ENCODE measurements at regions not wholly inside any gene's neighbourhood (a gene's known extent, or its start where the extent isn't known, plus 50 kb on each side); places are given as distances from the start of the nearest gene placed in this dataset.

GRCh38 chr2:89819809-89820208 lies 1128.3 kb downstream of the RPIA start:
- H3K4me3 ChIP-seq (ENCODE audit: low read length): no peak overlapping the region
- no peaks in the 10 kb centered on the region for H3F3A ChIP-seq (ENCODE audit: insufficient read depth, low read length, poor library complexity, severe bottlenecking)
- H4K20me1 ChIP-seq (ENCODE audit: insufficient read depth): no peaks in the 10 kb centered on the region
- H3K9ac ChIP-seq (ENCODE audit: low read length): no peak overlapping the region
- no peak overlapping the region for H3K4me2 ChIP-seq (ENCODE audit: low read length)
- TF ChIP-seq EP300 (conservative IDR thresholded peaks at IDR 0.05; ENCODE audit: poor library complexity, severe bottlenecking): no peak
- TF ChIP-seq TAF1 (IDR thresholded peaks at IDR 0.05; ENCODE audit: low read depth): no peak
- TF ChIP-seq CTCF (IDR thresholded peaks at IDR 0.05; ENCODE audit: poor library complexity, severe bottlenecking): no peak
- TF ChIP-seq EZH2 (IDR thresholded peaks at IDR 0.05; ENCODE audit: borderline replicate concordance, insufficient read depth, low read length, poor library complexity, severe bottlenecking): no peak
- no peak for TF ChIP-seq POLR2AphosphoS5 (IDR thresholded peaks at IDR 0.05)
- TF ChIP-seq REST (IDR thresholded peaks at IDR 0.05; ENCODE audit: borderline replicate concordance): no peak
- no peak for TF ChIP-seq SMC3 (conservative IDR thresholded peaks at IDR 0.05; ENCODE audit: poor library complexity)
- no peak for TF ChIP-seq MXI1 (conservative IDR thresholded peaks at IDR 0.05; ENCODE audit: poor library complexity, severe bottlenecking)
- no peak for TF ChIP-seq RAD21 (conservative IDR thresholded peaks at IDR 0.05)
- H2AFZ ChIP-seq (ENCODE audit: low read depth, low read length): no peak overlapping the region
- peaks cover 56% of the 10 kb centered on the region for H3K9me3 ChIP-seq (ENCODE audit: low read length)
- no peaks in the 10 kb centered on the region for H3K9me2 ChIP-seq (ENCODE audit: insufficient read depth, low read length)
- no peak overlapping the region for H3K27ac ChIP-seq (ENCODE audit: low read length)
- no peaks in the 10 kb centered on the region for H3K79me2 ChIP-seq (replicated peaks; ENCODE audit: insufficient read depth, low read length)
- H3K27me3 ChIP-seq (ENCODE audit: insufficient read depth, low read depth, low read length): no peaks in the 10 kb centered on the region
- no peaks in the 10 kb centered on the region for H3K36me3 ChIP-seq (ENCODE audit: insufficient read depth, low read length)

DNA sequence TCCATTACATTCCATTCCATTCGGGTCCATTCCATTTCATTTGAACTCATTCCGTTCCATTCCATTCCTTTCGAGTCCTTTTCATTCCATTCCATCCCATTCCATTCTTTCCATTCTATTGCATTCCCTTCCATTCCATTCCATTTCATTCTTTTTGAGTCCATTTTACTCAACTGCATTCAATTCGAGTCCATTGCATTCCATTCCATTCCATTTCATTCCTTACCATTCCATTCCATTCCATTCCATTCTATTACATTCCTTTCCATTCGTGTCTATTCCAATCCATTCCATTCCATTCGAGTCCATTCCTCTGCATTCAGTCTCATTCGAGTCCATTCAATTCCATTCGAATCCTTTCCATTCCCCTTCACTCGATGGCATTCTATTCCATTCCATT lies 1128.8 kb downstream of the RPIA start:
- no peaks in the 10 kb centered on the region for H3K79me2 ChIP-seq (replicated peaks; ENCODE audit: insufficient read depth, low read length)
- H3K36me3 ChIP-seq (ENCODE audit: insufficient read depth, low read length): no peaks in the 10 kb centered on the region
- no peaks in the 10 kb centered on the region for H3F3A ChIP-seq (ENCODE audit: insufficient read depth, low read length, poor library complexity, severe bottlenecking)
- H3K4me3 ChIP-seq (ENCODE audit: low read length): no peak overlapping the region
- no peaks in the 10 kb centered on the region for H4K20me1 ChIP-seq (ENCODE audit: insufficient read depth)
- H3K9me2 ChIP-seq (ENCODE audit: insufficient read depth, low read length): no peaks in the 10 kb centered on the region
- no peak overlapping the region for H3K4me2 ChIP-seq (ENCODE audit: low read length)
- H3K27ac ChIP-seq (ENCODE audit: low read length): no peak overlapping the region
- no peaks in the 10 kb centered on the region for H3K27me3 ChIP-seq (ENCODE audit: insufficient read depth, low read depth, low read length)
- H3K9ac ChIP-seq (ENCODE audit: low read length): no peak overlapping the region
- no peak for TF ChIP-seq EP300 (conservative IDR thresholded peaks at IDR 0.05; ENCODE audit: poor library complexity, severe bottlenecking)
- no peak for TF ChIP-seq TAF1 (IDR thresholded peaks at IDR 0.05; ENCODE audit: low read depth)
- no peak for TF ChIP-seq RAD21 (conservative IDR thresholded peaks at IDR 0.05)
- TF ChIP-seq MXI1 (conservative IDR thresholded peaks at IDR 0.05; ENCODE audit: poor library complexity, severe bottlenecking): no peak
- no peak for TF ChIP-seq POLR2AphosphoS5 (IDR thresholded peaks at IDR 0.05)
- TF ChIP-seq REST (IDR thresholded peaks at IDR 0.05; ENCODE audit: borderline replicate concordance): no peak
- TF ChIP-seq EZH2 (IDR thresholded peaks at IDR 0.05; ENCODE audit: borderline replicate concordance, insufficient read depth, low read length, poor library complexity, severe bottlenecking): no peak
- no peak for TF ChIP-seq CTCF (IDR thresholded peaks at IDR 0.05; ENCODE audit: poor library complexity, severe bottlenecking)
- TF ChIP-seq SMC3 (conservative IDR thresholded peaks at IDR 0.05; ENCODE audit: poor library complexity): no peak
- peaks cover 59% of the 10 kb centered on the region for H3K9me3 ChIP-seq (ENCODE audit: low read length)
- H2AFZ ChIP-seq (ENCODE audit: low read depth, low read length): no peak overlapping the region
